Pulmonary artery endothelial cell (primary cell): ENCODE measurements at regions not wholly inside any gene's neighbourhood (a gene's known extent, or its start where the extent isn't known, plus 50 kb on each side); places are given as distances from the start of the nearest gene placed in this dataset.

Experiments
- DNase-seq: peaks from one replicate; pipeline ENCODE4 v3.0.0-alpha.2; 2011; ENCODE audit warnings: low read depth, low spot score

GRCh38 chr2:217279140-217279539 is 419.3 kb upstream of the TNP1 start:
- no peak for DNase-seq

GRCh38 chr2:217277646-217278398 is 418.0 kb upstream of the TNP1 start:
- peak; percentile 89 for DNase-seq

GRCh38 chr2:217276433-217276832 is 416.6 kb upstream of the TNP1 start:
- DNase-seq: no peak

GRCh38 chr2:217275091-217275490 is 415.2 kb upstream of the TNP1 start:
- DNase-seq: no peak

GRCh38 chr2:217274578-217274977 is 414.7 kb upstream of the TNP1 start:
- no peak for DNase-seq

GRCh38 chr2:217273851-217274250 is 414.0 kb upstream of the TNP1 start:
- DNase-seq: no peak

- DNase-seq: no peak
Measured at GRCh38 chr2:217273162-217273561, 413.3 kb upstream of the TNP1 start.

GRCh38 chr2:217271813-217272212 is 411.9 kb upstream of the TNP1 start:
- DNase-seq: no peak

GRCh38 chr2:217270485-217271121 is 410.7 kb upstream of the TNP1 start:
- no peak for DNase-seq

- DNase-seq: no peak
Measured at GRCh38 chr2:217269701-217270484, 410.0 kb upstream of the TNP1 start.

- DNase-seq: no peak
Measured at GRCh38 chr2:217268978-217269377, 409.1 kb upstream of the TNP1 start.

GRCh38 chr2:217267758-217268157 is 407.9 kb upstream of the TNP1 start:
- DNase-seq: no peak

- DNase-seq: no peak
Measured at GRCh38 chr2:217263756-217264155, 403.9 kb upstream of the TNP1 start.

- DNase-seq: no peak
Measured at GRCh38 chr2:217262911-217263310, 403.0 kb upstream of the TNP1 start.

GRCh38 chr2:217261452-217261851 is 401.6 kb upstream of the TNP1 start:
- DNase-seq: peak; percentile 80

- no peak for DNase-seq
Measured at GRCh38 chr2:217260441-217261115, 400.7 kb upstream of the TNP1 start.

- DNase-seq: no peak
Measured at GRCh38 chr2:217258170-217258569, 398.3 kb upstream of the TNP1 start.

GRCh38 chr2:217256251-217256650 is 396.4 kb upstream of the TNP1 start:
- no peak for DNase-seq

- DNase-seq: no peak
Measured at GRCh38 chr2:217254111-217254510, 394.2 kb upstream of the TNP1 start.

- DNase-seq: no peak
Measured at GRCh38 chr2:217252181-217252580, 392.3 kb upstream of the TNP1 start.

- no peak for DNase-seq
Measured at GRCh38 chr2:217250013-217250524, 390.2 kb upstream of the TNP1 start.
